MV-4-11 (cell line): ENCODE measurements at regions not wholly inside any gene's neighbourhood (a gene's known extent, or its start where the extent isn't known, plus 50 kb on each side); places are given as distances from the start of the nearest gene placed in this dataset.

Experiments used
- DNase-seq: peaks from one replicate; lab custom pipeline; 2025; lab: John Stamatoyannopoulos, UW

DNA sequence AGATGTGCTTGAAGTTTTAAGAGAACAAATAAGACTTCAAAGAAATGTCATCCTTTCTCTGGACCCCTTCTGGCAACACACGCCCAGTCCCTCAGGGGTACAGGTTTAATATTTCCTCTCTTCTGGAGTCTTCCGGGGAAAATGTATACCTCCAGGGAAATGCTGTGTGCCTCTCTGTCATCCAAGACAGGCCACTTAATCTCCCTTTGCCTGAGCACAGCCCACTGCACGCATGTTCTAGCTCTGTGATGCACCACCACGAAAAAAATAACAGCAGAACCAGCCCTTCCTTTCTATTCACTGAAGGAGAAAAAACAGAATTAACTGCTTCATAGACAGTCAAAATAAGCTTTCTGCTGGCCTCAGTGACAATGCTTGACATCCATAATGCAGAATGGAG is 140.1 kb downstream of the RBFOX3 start:
- DNase-seq, result no peak

DNA sequence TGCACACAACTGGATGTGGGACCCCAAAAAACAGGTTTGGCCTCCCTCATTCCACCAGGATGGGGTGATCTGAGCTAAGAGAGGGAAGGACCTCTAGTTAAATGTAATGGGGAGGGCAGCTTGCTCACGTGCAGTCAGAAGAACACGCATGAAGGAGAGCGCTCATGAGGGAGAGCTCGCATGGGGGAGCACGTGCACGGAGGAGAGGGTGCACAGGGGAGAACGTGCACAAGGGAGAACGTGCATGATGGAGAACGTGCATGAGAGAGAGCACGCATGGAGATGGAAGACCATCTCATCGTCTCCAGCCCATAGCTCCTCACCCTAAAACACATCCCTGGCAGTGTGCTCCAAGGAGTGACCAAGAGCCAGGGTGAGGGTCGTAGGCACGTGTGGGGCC is 141.2 kb downstream of the RBFOX3 start:
- DNase-seq, result no peak

DNA sequence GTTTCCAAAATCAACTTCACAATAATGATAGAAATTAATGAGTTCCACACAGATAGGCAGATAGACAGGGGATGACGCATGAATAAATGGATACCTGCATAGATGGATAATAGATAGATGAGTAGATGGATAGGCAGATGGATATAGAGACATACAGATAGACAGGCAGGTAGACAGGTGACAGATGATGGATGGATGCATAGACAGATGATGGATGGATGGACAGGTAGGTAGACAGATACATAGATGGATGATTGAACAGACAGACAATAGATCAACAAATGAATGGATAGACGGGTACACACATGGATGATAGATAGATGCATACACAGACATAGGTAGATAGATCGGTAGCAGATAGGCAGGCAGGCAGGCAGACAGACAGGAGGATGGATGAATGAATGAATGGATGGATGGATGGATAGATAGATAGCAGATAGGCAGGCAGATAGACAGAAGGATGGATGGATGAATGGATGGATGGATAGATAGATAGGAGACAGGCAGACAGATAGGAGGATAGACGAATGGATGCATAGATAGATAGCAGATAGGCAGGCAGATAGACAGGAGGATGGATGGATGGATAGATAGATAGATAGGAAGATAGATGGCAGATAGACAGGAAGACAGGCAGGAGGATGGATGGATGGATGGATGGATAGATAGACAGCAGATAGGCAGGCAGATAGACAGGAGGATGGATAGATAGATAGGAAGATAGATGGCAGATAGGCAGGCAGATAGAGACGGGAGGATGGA is 142.5 kb downstream of the RBFOX3 start:
- DNase-seq, result no peak

DNA sequence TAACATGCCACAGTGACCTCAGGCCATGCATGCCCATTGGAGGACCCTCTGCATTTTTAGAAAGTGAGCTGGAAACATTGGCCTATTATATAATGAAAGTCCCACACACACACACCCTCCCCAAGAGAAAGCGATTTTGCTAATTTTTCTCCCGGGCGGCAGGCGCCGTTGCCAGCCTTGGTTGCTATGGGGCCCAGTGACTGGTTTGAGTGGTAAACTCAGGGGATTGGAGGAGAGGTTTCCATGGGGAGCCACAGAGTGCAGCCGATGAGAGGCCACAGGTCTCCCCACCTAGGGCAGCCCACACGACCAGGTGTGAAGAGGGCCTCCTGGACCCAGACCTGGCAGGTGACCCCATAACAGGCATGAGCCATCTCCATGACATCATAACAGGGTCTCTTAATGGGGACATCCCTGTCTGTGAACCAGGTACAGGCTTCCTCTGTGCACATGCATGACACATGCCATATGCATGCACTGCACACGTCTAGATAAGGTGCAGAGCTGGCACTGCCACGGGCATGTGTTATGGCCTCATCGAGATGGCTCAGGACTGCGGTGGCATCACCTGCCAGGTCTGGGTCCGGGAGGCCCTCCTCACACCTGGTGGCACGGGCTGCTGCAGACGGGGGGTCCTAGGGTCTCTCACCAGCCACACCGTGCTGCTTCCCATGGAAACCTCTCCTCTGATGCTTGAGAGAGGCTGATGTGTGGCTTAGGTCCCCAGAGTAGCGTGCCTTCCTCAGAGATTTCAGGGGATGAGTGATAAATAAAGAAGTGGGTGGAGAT is 144.1 kb downstream of the RBFOX3 start:
- no peak for DNase-seq

DNA sequence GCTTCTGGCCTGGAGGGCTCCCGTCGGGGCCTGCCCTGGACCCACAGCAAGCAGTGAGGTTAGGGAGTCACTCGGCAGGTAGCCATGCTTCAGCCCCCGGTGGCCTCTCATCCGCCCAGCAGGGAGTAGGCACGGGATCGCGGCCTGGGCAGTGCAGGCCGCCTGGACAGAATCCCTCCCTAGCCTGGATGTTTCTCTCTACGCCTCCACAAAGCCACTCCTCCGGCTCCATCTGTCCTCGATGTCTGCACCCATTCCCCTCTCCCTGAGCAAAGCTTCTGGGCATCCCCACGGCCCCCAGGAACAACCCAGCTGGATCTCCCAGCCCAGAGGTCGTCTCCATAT is 145.2 kb downstream of the RBFOX3 start:
- no peak for DNase-seq

DNA sequence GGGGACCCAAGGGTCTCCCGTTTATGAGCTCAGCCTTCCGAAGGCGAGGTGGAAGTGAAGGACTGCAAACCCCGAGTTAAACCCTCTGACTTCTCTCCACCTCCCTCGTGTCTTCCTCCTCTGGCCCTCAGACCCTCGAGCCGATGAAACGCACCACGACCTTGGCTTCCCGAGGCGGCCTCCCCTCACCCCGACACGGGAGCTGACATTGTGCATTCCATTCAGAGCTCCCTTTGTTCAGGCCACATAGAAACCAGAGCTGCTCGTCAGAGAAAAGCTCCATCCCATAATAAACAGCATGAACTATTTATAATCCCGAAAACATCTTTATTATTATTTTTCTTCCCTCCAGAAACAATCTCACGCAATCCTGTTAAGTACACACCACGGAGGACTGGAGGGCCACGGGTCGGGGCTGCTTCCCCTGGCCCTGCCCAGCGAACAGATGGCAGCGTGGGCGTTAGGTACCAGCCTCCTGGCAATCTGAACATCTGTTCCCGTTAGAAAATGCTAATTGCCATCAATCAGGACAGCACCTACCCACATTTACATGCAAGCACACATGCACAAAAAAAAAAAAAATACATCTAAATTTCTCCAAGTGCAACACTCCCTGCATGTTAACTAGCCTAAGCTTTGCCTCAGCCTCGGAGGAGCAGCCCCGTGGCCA is 145.7 kb downstream of the RBFOX3 start:
- DNase-seq, result no peak

DNA sequence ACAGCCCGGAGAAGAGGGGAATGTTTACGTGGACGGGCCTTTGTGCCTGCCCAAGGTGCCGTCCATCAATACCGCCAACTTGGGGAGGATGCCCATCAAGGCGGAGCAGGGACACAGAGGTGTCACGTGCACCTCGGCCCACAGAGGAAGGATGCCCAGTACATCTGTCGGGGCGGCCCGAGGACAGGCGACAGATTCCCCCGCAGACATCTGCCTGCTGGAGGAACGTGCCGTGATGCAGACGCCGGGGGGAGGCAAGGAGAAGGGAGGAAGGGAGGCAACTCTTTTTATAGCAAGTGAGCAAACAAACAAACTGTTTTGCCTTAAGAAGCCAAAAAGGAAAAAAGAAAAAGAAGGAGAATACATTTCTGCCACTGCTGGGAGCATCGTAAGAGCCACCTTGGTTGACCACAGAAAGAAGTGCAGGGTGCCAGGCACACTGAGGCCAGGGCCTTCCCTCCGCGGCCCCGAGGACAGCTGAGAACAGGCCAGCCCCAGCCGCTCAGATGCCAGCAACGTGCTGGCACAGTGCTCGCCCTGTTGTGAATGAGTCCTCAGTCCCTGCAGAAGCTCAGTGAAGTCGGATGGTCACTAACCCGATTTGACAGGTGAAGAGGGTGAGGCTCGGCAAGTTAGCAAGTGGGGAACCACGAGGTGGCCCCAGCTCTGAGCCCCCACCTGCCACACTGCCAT is 146.4 kb downstream of the RBFOX3 start:
- DNase-seq, result no peak

DNA sequence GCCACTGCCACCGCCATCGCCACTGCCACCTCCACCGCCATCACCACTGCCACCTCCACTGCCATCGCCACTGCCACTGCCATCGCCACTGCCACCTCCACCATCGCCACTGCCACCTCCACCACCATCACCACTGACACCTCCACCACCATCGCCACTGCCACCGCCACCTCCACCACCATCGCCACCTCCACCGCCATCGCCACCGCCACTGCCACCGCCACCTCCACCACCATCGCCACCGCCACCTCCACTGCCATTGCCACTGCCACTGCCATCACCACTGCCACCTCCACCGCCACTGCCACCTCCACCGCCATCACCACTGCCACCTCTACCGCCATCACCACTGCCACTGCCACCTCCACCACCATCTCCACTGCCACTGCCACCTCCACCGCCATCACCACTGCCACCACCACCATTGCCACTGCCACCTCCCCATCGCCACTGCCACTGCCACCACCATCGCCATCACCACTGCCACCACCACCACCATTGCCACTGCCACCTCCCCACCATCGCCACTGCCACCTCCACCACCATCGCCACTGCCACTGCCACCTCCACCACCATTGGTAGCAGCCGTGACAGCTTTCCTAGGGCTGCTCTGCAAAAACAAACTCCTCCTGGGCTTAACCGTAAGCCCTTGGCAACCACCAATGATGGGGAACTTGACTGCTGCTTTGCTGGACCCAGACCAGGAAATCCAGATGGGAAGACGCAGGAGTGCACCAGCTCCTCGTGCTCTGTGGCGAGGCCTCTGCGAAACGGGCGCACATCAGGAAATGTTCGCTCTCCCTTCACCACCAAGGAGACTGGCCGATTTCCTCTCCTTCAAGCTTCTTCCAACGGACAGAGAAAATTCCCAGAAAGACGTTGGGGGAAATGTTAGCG is 147.2 kb downstream of the RBFOX3 start:
- no peak for DNase-seq

DNA sequence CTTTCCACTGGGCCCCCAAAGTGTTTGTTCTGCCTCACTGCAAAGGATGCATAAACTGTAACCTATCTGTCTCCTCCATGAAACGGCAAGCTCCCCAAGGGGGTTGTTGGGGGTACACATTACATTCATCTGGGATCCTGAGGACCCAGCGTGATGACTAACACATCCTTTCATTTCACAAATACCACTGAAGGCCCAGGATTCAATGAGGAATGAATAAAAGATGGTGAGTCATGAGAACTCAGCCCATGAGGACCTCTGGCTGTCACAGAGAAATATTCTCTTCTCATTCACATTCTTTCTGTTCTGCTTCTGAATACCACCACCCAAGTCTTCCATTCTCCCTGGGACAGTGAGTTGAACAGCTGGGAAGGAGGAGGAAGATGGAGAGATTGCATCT is 149.8 kb downstream of the RBFOX3 start:
- no peak for DNase-seq

DNA sequence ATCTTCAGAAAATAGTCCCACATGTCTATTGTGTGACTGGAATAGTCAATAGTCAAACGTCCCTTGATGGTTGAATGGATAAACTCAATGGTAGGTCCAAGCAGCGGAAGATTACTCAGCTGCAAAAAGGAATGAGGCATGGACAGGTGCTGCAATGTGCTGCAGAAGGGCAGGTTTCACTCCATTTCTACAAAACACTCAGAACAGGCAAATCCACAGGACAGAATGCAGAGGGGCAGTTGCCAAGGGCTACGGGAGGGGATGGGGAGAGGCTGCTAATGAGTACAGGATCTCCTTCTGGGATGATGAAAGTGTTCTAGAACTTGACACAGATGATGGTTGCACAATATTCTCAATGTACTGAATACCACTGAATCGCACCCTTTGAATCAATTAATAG is 151.0 kb downstream of the RBFOX3 start:
- DNase-seq, result no peak

DNA sequence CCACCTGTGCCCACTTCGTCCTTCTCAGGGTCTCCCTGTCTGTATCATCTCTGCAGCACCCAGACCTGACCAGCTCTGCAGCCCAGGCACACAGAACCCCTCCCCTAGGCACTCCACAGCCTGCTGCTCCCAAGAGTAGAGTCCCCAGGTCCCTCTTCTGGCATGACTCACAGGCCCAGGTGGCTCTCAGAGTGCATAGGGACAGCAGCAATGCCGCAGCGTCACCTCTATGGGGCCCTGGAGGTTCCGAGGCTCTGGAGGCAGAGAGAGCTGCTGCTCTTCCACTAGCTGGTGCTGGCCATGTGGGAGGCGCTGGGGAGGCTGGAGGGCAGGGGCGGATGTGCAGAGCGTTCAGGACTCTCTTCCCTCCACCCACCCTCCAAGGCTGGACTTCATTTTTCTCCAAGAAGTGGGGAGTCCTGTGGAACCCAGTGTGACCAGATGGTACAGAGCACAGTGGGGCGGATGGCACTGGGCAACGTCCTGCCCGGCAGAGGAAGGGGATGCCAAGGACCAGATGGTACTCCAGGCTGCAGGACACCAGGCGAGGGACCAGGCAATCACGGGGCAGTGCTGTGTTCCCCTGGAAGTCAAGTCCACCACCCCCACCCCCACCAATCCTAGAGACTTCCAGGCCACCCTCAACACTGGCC is 151.7 kb downstream of the RBFOX3 start:
- no peak for DNase-seq

DNA sequence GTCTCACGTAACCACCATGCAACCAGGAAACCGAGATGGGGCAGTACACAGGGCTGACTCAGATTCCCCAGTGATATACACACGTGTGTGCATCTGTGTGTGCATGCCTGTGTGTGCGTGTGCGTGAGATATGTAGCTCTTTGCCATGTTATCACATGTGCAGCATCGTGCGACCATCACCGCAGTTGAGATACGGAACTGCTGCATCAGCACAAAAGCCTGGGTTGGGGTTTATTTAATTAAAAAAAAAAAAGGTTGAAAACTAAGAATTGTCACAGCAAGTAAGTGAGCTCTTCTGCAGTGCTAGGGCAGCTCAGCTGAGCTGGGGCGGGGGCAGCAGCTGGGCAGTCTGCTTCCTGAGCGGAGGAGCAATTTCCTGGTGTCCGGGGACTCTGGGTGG is 152.5 kb downstream of the RBFOX3 start:
- DNase-seq, result no peak

DNA sequence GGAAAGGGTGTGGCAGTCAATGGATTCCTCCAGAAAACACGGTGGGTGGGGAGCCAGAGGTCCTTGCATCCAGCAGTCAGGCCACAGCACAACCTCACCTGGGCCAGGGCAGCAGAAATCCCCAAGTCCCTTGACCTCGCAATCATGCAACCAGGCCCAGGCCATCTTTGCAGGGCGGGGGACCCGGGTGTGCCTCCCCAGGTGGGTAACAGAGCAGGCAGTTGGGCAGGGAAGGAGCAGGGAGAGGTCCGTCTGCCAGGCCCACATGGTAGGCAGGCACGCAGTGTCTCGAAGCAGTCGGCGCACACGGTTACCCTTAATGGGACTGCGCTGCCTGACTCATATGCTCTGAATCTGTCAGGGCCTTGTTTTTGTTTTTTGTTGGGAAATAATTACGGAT is 153.0 kb downstream of the RBFOX3 start:
- DNase-seq, result no peak

DNA sequence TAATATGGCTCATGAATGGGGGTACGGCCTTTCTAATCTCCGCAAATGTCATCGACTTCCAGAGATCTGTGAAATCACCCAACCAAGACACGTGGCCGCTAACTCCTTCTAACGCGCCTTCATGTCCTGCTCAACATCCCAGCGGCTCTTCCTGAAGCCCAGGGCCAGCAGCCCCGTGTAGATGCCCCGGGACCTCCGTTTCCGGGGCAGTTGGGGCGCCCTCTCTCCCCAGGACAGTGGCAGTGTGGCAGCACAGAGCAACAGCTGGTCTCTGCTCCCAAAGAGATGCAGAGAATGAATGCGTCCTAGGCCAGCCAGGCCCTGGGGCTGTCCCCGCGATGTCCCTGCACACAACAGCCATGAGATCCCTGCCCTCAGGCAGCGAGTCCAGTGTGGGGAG is 153.5 kb downstream of the RBFOX3 start:
- no peak for DNase-seq

DNA sequence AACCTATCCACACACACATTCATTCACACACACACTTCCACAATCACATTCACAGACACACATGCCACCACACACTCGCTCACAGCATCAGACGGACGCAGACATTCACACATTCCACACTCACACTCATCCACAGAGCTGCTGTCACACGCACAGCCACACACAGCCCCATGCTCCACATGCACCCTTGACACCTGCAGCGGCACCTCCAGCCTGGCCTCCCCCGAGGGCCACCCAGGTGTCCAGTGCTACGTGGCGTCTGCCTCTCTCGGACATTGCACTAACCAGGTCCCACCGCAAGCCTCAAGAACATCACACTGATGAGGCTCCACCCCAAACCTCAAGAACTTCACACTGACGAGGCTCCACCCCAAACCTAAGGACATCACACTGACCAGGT is 155.2 kb downstream of the RBFOX3 start:
- no peak for DNase-seq

DNA sequence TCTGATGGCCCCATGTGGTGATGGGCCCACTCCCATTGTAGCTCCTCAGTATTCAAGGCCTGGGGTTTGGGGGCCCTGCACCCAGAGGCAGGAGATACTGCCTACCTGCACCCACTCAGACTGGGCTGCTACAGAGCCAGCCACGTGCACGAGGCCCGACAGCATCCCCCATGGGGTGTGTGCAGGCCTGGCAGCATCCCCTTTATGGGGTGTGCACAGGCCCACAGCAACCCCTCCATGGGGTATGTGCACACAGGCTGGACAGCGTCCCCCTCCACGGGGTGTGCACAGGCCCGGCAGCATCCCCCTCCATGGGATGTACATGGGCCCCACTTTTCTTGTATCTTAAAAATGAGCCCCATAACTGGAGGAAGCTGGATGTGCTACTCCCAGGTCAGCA is 156.0 kb downstream of the RBFOX3 start:
- no peak for DNase-seq

DNA sequence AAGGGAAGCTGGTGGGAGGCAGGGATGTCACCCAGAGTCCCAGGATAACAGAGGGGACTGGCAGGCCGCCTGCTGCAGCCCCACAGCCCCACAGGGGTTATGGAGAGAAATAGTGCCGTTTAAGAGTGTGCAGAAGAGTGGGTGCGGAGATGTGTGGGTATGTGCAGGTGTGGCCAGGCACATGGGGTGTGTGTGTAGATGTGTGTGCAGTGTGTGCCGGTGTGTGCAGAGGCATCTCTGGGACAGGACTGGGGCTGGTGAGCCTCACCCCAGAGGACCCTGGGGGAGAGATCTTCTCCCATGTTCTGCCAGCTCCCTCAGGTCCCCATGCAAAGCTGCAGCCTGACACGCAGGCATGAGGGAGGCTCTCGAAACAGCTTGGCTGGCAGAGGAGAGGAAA is 157.4 kb downstream of the RBFOX3 start:
- no peak for DNase-seq

DNA sequence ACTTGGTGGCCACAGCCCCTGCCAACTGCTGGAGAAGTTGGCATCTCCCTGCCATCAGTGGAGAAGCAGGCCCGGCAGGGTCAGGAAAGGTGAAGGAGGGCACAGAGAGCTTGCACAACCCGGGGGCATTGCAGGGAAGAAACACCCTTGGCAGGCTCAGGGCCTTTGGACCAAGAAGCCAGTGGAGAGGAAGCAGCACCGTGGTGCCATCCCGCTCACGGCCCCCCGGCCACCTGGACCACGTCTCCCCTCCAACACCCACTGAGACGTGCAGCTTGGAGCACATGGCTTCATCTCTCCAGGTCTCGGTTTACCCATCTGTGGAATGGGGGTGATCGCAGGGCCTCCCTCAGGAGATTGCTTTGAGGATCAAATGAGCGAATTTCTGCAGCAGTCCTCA is 158.1 kb downstream of the RBFOX3 start:
- DNase-seq, result no peak

DNA sequence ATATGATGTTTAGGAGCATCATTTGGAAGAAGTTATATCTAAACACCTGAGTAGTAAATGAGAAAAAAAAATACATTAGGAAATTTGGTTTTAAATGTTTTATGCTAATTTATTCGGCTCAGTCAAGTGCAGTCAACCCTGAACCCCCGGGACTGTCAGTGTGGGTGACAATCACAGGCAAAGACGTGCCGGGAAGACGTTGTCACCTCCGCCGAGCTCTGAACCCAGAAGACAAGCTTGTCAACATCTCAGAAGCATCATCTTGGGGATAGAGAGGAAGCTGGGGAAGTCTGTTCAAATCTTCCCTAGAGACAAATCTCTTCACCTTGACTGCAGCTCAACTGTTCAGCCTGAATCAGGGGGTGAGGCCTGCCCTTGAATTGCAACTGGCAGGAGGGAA is 159.7 kb downstream of the RBFOX3 start:
- DNase-seq, result no peak

DNA sequence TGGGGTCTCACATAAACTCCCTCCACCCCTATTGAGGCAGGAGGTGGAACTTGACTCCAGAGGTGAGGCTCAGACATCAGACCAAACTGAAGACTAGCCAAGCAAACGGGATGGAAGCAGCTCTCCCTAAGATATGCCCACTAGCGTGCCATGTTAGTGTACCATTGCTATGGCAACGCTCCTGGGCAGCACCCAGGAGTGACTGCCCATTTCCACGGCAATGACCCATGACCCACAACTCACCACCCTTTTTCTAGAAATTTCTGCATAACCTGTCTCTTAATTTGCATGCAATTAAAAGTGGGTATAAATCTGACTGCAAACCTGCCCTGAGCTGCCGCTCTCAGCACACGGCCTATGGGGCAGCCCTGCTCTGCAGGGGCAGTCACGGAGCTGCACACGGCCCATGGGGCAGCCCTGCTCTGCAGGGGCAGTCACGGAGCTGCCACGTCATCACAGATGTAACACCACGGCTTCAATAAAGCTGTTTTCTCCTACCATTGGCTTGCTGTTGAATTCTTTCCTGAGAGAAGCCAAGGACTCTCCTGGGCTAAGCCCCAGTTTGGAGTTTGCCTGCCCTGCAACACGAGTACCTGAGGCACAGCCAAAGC is 164.3 kb downstream of the RBFOX3 start:
- DNase-seq, result no peak

DNA sequence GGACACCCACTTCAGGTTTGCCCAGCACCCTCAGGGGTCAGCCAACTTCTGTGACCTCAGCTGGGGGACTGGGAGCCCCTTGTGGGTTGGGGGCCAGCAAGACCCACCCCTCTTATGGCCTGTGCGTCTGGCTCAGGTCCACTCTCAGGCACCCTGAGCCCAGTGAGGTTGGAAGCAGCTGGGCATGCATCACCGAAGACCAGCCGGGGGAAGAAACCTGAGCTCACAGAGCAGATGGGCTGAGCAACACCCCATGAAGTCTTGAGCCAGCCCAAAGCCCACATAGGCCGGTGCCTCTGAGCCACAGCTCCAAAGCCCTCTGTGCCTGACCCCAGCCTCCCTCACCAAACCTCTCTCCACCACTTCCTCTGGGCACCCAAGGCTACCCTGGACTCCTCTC is 166.7 kb downstream of the RBFOX3 start:
- DNase-seq, result no peak
